ENCODE measurements at regions not wholly inside any gene's neighbourhood (a gene's known extent, or its start where the extent isn't known, plus 50 kb on each side); places are given as distances from the start of the nearest gene placed in this dataset.

- TF ChIP-seq EZH2 (IDR thresholded peaks at IDR 0.05; ENCODE audit: insufficient read depth, poor library complexity, severe bottlenecking) (no peak), EZH2phosphoT487 (IDR thresholded peaks at IDR 0.05; ENCODE audit: insufficient read depth, low read depth) (no peak)
Observed at GRCh38 chr2:5203134-5203755, 488.9 kb upstream of the SOX11 start.

Measured in GM23248 (cell line).